SK-N-SH treated with all-trans-retinoic acid at 6 μM for 48 hours (cell line): ENCODE measurements at regions not wholly inside any gene's neighbourhood (a gene's known extent, or its start where the extent isn't known, plus 50 kb on each side); places are given as distances from the start of the nearest gene placed in this dataset.

Experiments
- OSR1 ChIP-seq: fragments of 250-450 bp; sonication (Bioruptor Pico); IDR thresholded peaks from 2 replicates; pipeline ENCODE4 v1.8.0; 2022; ENCODE audit warnings: moderate library complexity, mild to moderate bottlenecking, inconsistent platforms
- TOX ChIP-seq: fragments of 250-450 bp; sonication (Bioruptor Pico); IDR thresholded peaks from 2 replicates; pipeline ENCODE4 v1.8.0; 2021; ENCODE audit warnings: mild to moderate bottlenecking, moderate library complexity, borderline replicate concordance

DNA sequence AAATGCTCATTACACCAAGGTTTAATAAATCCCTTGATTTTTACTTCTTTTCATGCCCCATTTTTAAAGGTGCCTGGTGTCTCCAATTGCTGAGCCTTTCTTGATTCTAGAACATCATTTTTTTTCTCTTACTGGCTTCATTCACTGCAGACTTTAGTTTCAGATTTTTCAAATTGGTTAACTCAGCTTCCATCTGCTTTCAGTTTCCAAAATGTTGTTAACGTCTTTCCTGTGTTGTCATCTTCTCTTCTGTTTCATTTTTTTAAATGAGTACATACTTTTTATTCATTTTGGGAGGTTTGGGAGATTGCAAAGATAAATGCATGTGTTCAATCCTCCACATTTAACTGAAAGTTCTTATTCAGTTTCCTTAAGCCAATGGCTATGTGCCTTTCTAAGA lies 126.4 kb upstream of the CCNG1 start:
- TF ChIP-seq TOX (CRISPR knock-in tag) (no peak), OSR1 (CRISPR knock-in tag) (no peak)
